ENCODE measurements at regions not wholly inside any gene's neighbourhood (a gene's known extent, or its start where the extent isn't known, plus 50 kb on each side); places are given as distances from the start of the nearest gene placed in this dataset.
"Not testable (repeated sequence)": the region's sequence is repeated elsewhere in the genome, so short reads cannot be mapped to it uniquely, and the experiment has no call there.

GRCh38 chr20:55139173-55139765 lies 663.9 kb downstream of the DOK5 start:
- ChIA-PET CTCF (no interaction called here), POLR2A (no interaction called here)
- Histone ChIP-seq H3K9me3 (ENCODE audit: control insufficient read depth, insufficient read depth, low read length) (peaks cover 3% of the 10 kb centered on the region), H3K4me3 (ENCODE audit: low read depth, low read length) (no peak overlapping the region), H3K27me3 (ENCODE audit: control insufficient read depth, insufficient read depth, low read length) (no peaks in the 10 kb centered on the region), H3K27ac (ENCODE audit: low read depth, low read length) (no peak overlapping the region)
- no peak for TF ChIP-seq CTCF (IDR thresholded peaks at IDR 0.05; ENCODE audit: low read depth, low read length)
- DNase-seq (ENCODE audit: low read depth, low spot score), result no peak

- ChIA-PET CTCF (no interaction called here), POLR2A (no interaction called here)
- Histone ChIP-seq H3K27ac (ENCODE audit: low read depth, low read length) (no peak overlapping the region), H3K27me3 (ENCODE audit: control insufficient read depth, insufficient read depth, low read length) (no peaks in the 10 kb centered on the region), H3K9me3 (ENCODE audit: control insufficient read depth, insufficient read depth, low read length) (peaks cover 3% of the 10 kb centered on the region), H3K4me3 (ENCODE audit: low read depth, low read length) (no peak overlapping the region)
- TF ChIP-seq CTCF (IDR thresholded peaks at IDR 0.05; ENCODE audit: low read depth, low read length), result no peak
- no peak for DNase-seq (ENCODE audit: low read depth, low spot score)
Measured at GRCh38 chr20:55135923-55136322, 660.5 kb downstream of the DOK5 start.

- Histone ChIP-seq H3K27me3 (ENCODE audit: control insufficient read depth, insufficient read depth, low read length) (no peaks in the 10 kb centered on the region), H3K4me3 (ENCODE audit: low read depth, low read length) (no peak overlapping the region), H3K9me3 (ENCODE audit: control insufficient read depth, insufficient read depth, low read length) (peaks cover 3% of the 10 kb centered on the region), H3K27ac (ENCODE audit: low read depth, low read length) (no peak overlapping the region)
- no peak for TF ChIP-seq CTCF (IDR thresholded peaks at IDR 0.05; ENCODE audit: low read depth, low read length)
- CTCF ChIA-PET, result no interaction called here
- no peak for DNase-seq (ENCODE audit: low read depth, low spot score)
- POLR2A ChIA-PET, result no interaction called here
Measured at GRCh38 chr20:55132523-55132922, 657.1 kb downstream of the DOK5 start.

GRCh38 chr20:55117577-55117976 lies 642.2 kb downstream of the DOK5 start:
- H3K4me3 ChIP-seq (ENCODE audit: low read depth, low read length); CTCF ChIA-PET; H3K27ac ChIP-seq (ENCODE audit: low read depth, low read length); H3K27me3 ChIP-seq (ENCODE audit: control insufficient read depth, insufficient read depth, low read length); POLR2A ChIA-PET; H3K9me3 ChIP-seq (ENCODE audit: control insufficient read depth, insufficient read depth, low read length); DNase-seq (ENCODE audit: low read depth, low spot score): not testable (repeated sequence)

GRCh38 chr20:55116598-55116997 lies 641.2 kb downstream of the DOK5 start:
- H3K9me3 ChIP-seq (ENCODE audit: control insufficient read depth, insufficient read depth, low read length), result peaks cover 5% of the 10 kb centered on the region
- ChIA-PET CTCF (interaction anchor here (0.6 to 0.7 kb wide), 2 partner anchors 38 to 597 kb away, joined by 6 to 7 read pairs; no protein-coding TSS in a partner anchor), POLR2A (no interaction called here)
- H3K4me3 ChIP-seq (ENCODE audit: low read depth, low read length), result no peak overlapping the region
- H3K27me3 ChIP-seq (ENCODE audit: control insufficient read depth, insufficient read depth, low read length), result no peaks in the 10 kb centered on the region
- H3K27ac ChIP-seq (ENCODE audit: low read depth, low read length), result no peak overlapping the region
- no peak for TF ChIP-seq CTCF (IDR thresholded peaks at IDR 0.05; ENCODE audit: low read depth, low read length)
- DNase-seq (ENCODE audit: low read depth, low spot score), result no peak

- no peak for TF ChIP-seq CTCF (IDR thresholded peaks at IDR 0.05; ENCODE audit: low read depth, low read length)
- no peak overlapping the region for H3K4me3 ChIP-seq (ENCODE audit: low read depth, low read length)
- peaks cover 17% of the 10 kb centered on the region for H3K9me3 ChIP-seq (ENCODE audit: control insufficient read depth, insufficient read depth, low read length)
- ChIA-PET POLR2A (no interaction called here), CTCF (no interaction called here)
- H3K27ac ChIP-seq (ENCODE audit: low read depth, low read length), result no peak overlapping the region
- DNase-seq (ENCODE audit: low read depth, low spot score), result no peak
- H3K27me3 ChIP-seq (ENCODE audit: control insufficient read depth, insufficient read depth, low read length), result no peaks in the 10 kb centered on the region
Measured at GRCh38 chr20:55103188-55103587, 627.8 kb downstream of the DOK5 start.

Data from AG04450 (cell line).